GM19467 (cell line): ENCODE measurements at regions not wholly inside any gene's neighbourhood (a gene's known extent, or its start where the extent isn't known, plus 50 kb on each side); places are given as distances from the start of the nearest gene placed in this dataset.

Experiments used
- ATAC-seq: cut with Tn5 transposase; IDR thresholded peaks from one replicate; pipeline ENCODE4 v1.9.1; 2021; ENCODE audit warnings: mild to moderate bottlenecking, moderate library complexity; ENCODE audit not compliant: unreplicated experiment

GRCh38 chr3:127405791-127406190 lies 117.9 kb upstream of the PRR20G start:
- ATAC-seq: no peak

- ATAC-seq: no peak
These were observed 117.3 kb upstream of the PRR20G start for GRCh38 chr3:127405010-127405598.

- no peak for ATAC-seq
These were observed 116.6 kb upstream of the PRR20G start for GRCh38 chr3:127404221-127405009.

- no peak for ATAC-seq
These were observed 115.9 kb upstream of the PRR20G start for GRCh38 chr3:127403795-127404194.

GRCh38 chr3:127399154-127399553 lies 111.3 kb upstream of the PRR20G start:
- no peak for ATAC-seq

- no peak for ATAC-seq
These were observed 108.6 kb upstream of the PRR20G start for GRCh38 chr3:127396473-127396872.

- no peak for ATAC-seq
These were observed 108.0 kb upstream of the PRR20G start for GRCh38 chr3:127395663-127396355.

- ATAC-seq: no peak
These were observed 107.3 kb upstream of the PRR20G start for GRCh38 chr3:127394984-127395662.

GRCh38 chr3:127394031-127394430 lies 106.2 kb upstream of the PRR20G start:
- ATAC-seq: no peak

GRCh38 chr3:127393131-127393820 lies 105.4 kb upstream of the PRR20G start:
- no peak for ATAC-seq

- ATAC-seq: no peak
These were observed 104.3 kb upstream of the PRR20G start for GRCh38 chr3:127392156-127392490.

- ATAC-seq: no peak
These were observed 103.8 kb upstream of the PRR20G start for GRCh38 chr3:127391436-127392155.

- ATAC-seq: no peak
These were observed 102.6 kb upstream of the PRR20G start for GRCh38 chr3:127390365-127391025.

- ATAC-seq: no peak
These were observed 102.1 kb upstream of the PRR20G start for GRCh38 chr3:127389913-127390312.

GRCh38 chr3:127389420-127389819 lies 101.6 kb upstream of the PRR20G start:
- ATAC-seq: no peak

GRCh38 chr3:127388427-127388826 lies 100.6 kb upstream of the PRR20G start:
- no peak for ATAC-seq

GRCh38 chr3:127387556-127388153 lies 99.8 kb upstream of the PRR20G start:
- no peak for ATAC-seq

GRCh38 chr3:127387119-127387518 lies 99.3 kb upstream of the PRR20G start:
- no peak for ATAC-seq

- ATAC-seq: no peak
These were observed 98.6 kb upstream of the PRR20G start for GRCh38 chr3:127386490-127386889.

- no peak for ATAC-seq
These were observed 97.7 kb upstream of the PRR20G start for GRCh38 chr3:127385540-127385870.
